ENCODE measurements at regions not wholly inside any gene's neighbourhood (a gene's known extent, or its start where the extent isn't known, plus 50 kb on each side); places are given as distances from the start of the nearest gene placed in this dataset.
"Not testable (repeated sequence)": the region's sequence is repeated elsewhere in the genome, so short reads cannot be mapped to it uniquely, and the experiment has no call there.

DNA sequence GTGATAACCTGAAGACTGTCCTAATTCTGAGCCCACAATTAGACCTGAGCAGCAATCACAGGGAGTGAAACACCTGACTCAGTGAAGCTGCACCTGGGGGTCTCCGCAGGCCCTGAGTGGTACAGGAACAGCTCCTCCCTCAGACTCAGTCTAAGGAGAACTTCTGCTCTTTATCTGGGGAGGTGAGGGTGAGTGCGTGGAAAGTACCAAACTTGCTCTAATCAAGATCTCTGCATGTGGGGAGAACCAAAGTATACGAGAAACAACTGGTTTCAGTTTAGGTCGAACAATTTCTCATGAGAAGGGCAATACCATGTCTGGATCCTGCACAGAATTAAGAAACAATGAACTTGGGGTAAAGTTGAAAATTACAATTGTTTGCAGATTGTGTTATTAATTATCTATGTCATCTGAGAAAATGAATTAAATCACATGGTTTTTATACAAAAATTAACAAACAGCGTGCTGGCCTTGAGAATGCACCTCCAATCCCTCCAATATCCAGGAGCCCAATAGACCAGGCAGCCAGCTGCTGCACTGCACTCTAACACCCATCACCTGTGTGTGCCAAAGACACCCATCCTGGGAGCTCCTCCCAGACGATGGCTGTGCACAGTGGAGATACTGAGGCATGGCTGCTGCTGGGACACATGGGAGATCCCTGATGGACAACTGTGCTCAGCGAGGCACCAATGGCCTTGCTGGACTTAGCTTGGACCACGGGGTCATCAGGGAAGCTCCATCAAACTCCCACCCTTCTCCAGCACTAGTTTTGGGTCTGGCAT is 828.8 kb downstream of the TMEM121 start:
- H3K27me3 ChIP-seq (ENCODE audit: control insufficient read depth in 2 of 2, insufficient read depth in 2 of 2, low read length in 2 of 2); intact Hi-C loops (cut with micrococcal nuclease); H4K20me1 ChIP-seq (replicated peaks; ENCODE audit: control insufficient read depth, extremely low read depth, insufficient read depth, low read length); H2AFZ ChIP-seq (ENCODE audit: low read depth, low read length); dilution Hi-C loops (cut with MboI; ENCODE audit: extremely low pct_ligation_motif_present, low sequenced_read_pairs); POLR2A ChIA-PET; DNase-seq (ENCODE audit: low read depth, low spot score); H3K79me2 ChIP-seq (ENCODE audit: control insufficient read depth, insufficient read depth, low read length); H3K9ac ChIP-seq (replicated peaks; ENCODE audit: extremely low read depth, insufficient read depth, low read length); H3K4me2 ChIP-seq (ENCODE audit: insufficient read depth, low read length); H3K36me3 ChIP-seq (ENCODE audit: control insufficient read depth in 2 of 2, extremely low read depth in 1 of 2, insufficient read depth in 2 of 2, low read length in 2 of 2); H3K27ac ChIP-seq (ENCODE audit: insufficient read depth, low read depth, low read length); H3K9me3 ChIP-seq (replicated peaks; ENCODE audit: control insufficient read depth, insufficient read depth, low read length); CTCF ChIA-PET; BruUV-seq (replicated peaks); H3K4me3 ChIP-seq (replicated peaks in 1 of 3; ENCODE audit: insufficient read depth in 1 of 3, low read depth in 1 of 3, low read length in 3 of 3); H3K4me1 ChIP-seq (ENCODE audit: control insufficient read depth, extremely low read depth, insufficient read depth, low read length); H3K9me1 ChIP-seq (replicated peaks; ENCODE audit: control insufficient read depth, extremely low read depth, insufficient read depth, low read length); FAIRE-seq: not testable (repeated sequence)

DNA sequence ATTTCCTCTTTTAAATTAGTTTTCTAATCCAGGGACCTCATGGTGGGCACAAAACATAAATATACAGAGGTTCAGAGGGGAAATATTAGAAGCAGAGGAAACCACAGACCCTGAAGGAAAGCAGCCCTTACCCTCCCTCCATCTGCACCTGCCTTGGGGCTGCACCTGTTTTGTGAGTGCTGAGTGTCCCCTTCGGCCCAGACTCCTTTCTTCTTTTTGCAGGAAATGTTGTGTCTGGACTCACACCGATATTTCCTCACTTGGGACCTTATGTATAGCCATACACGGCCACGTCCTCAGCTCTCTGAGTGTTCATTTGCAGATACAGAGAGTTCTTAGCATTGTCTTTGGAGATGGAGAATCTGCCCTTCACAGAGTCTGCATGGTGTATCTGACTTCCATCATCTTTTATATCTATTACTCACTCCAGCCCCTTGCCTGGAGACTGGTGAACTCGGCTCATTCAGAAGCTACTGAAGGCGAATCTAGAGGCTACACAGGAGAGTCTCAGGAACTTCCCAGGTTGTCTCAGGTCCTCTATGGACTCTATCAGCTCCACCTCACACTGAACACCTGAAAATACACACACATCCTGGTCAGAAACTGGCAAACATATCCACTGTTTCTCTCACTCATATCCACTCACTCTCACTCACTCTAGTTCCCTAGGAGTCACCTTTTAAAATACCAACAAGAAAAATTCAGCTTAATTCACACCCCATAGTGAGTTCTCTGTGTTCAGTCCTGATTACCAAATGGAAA is 829.7 kb downstream of the TMEM121 start:
- H3K4me2 ChIP-seq (ENCODE audit: insufficient read depth, low read length); H3K9me3 ChIP-seq (replicated peaks; ENCODE audit: control insufficient read depth, insufficient read depth, low read length); DNase-seq (ENCODE audit: low read depth, low spot score); H4K20me1 ChIP-seq (replicated peaks; ENCODE audit: control insufficient read depth, extremely low read depth, insufficient read depth, low read length); H3K4me1 ChIP-seq (ENCODE audit: control insufficient read depth, extremely low read depth, insufficient read depth, low read length); H2AFZ ChIP-seq (ENCODE audit: low read depth, low read length); H3K9me1 ChIP-seq (replicated peaks; ENCODE audit: control insufficient read depth, extremely low read depth, insufficient read depth, low read length); POLR2A ChIA-PET; H3K4me3 ChIP-seq (replicated peaks in 1 of 3; ENCODE audit: insufficient read depth in 1 of 3, low read depth in 1 of 3, low read length in 3 of 3); H3K36me3 ChIP-seq (ENCODE audit: control insufficient read depth in 2 of 2, extremely low read depth in 1 of 2, insufficient read depth in 2 of 2, low read length in 2 of 2); H3K27me3 ChIP-seq (ENCODE audit: control insufficient read depth in 2 of 2, insufficient read depth in 2 of 2, low read length in 2 of 2); H3K9ac ChIP-seq (replicated peaks; ENCODE audit: extremely low read depth, insufficient read depth, low read length); BruUV-seq (replicated peaks); intact Hi-C loops (cut with micrococcal nuclease); FAIRE-seq; H3K79me2 ChIP-seq (ENCODE audit: control insufficient read depth, insufficient read depth, low read length); H3K27ac ChIP-seq (ENCODE audit: insufficient read depth, low read depth, low read length); dilution Hi-C loops (cut with MboI; ENCODE audit: extremely low pct_ligation_motif_present, low sequenced_read_pairs); CTCF ChIA-PET: not testable (repeated sequence)

DNA sequence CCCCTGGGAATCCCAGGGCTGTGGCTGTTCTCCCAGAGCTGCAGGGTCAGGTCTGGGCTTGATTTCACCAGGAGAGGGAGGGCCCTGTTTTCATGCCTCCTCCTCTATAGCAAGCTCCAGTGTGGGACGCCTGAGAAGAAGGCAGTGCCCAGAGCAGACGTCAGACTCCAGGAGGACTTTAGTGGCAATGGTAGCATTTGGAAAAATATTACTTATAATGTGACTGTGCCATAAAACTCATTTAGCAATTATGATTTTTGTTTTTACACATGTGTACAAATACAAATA is 830.2 kb downstream of the TMEM121 start:
- BruUV-seq (replicated peaks); H3K36me3 ChIP-seq (ENCODE audit: control insufficient read depth in 2 of 2, extremely low read depth in 1 of 2, insufficient read depth in 2 of 2, low read length in 2 of 2); H3K4me1 ChIP-seq (ENCODE audit: control insufficient read depth, extremely low read depth, insufficient read depth, low read length); CTCF ChIA-PET; H3K79me2 ChIP-seq (ENCODE audit: control insufficient read depth, insufficient read depth, low read length); H3K4me2 ChIP-seq (ENCODE audit: insufficient read depth, low read length); dilution Hi-C loops (cut with MboI; ENCODE audit: extremely low pct_ligation_motif_present, low sequenced_read_pairs); H3K27me3 ChIP-seq (ENCODE audit: control insufficient read depth in 2 of 2, insufficient read depth in 2 of 2, low read length in 2 of 2); H4K20me1 ChIP-seq (replicated peaks; ENCODE audit: control insufficient read depth, extremely low read depth, insufficient read depth, low read length); H3K27ac ChIP-seq (ENCODE audit: insufficient read depth, low read depth, low read length); H3K4me3 ChIP-seq (replicated peaks in 1 of 3; ENCODE audit: insufficient read depth in 1 of 3, low read depth in 1 of 3, low read length in 3 of 3); FAIRE-seq; POLR2A ChIA-PET; DNase-seq (ENCODE audit: low read depth, low spot score); H3K9ac ChIP-seq (replicated peaks; ENCODE audit: extremely low read depth, insufficient read depth, low read length); H2AFZ ChIP-seq (ENCODE audit: low read depth, low read length); H3K9me3 ChIP-seq (replicated peaks; ENCODE audit: control insufficient read depth, insufficient read depth, low read length); intact Hi-C loops (cut with micrococcal nuclease); H3K9me1 ChIP-seq (replicated peaks; ENCODE audit: control insufficient read depth, extremely low read depth, insufficient read depth, low read length): not testable (repeated sequence)

DNA sequence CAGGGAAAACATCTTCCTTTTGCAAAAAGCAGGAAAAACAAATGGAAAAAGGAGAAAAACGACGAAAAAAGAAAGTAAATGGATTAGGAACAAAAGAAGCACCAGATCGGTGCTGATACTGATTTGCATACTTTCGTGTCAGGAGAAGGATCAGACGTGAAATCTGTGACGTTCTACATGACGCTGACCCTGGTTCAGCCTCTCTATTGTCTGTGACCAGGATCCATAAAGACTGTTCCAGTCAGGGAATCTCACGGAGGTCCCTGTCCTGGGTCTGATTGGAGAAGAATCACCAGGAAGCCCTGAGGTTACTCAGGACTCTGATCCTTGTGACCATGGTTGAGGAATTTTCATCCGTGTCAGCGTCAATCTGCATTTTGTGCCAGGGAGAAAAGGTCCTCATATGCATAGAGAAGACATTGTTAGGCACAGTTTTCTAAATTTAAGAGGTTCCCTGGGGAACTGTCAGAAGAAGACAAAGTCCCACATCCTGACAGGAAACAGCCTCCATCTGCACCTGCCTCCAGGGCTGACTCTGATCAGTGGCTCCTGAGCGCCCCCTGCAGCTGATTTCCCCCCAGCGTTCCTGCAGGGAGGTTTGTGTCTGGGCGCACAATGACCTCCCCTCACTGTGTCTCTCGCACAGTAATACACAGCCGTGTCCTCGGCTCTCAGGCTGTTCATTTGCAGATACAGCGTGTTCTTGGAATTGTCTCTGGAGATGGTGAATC is 832.9 kb downstream of the TMEM121 start:
- BruUV-seq (replicated peaks); H2AFZ ChIP-seq (ENCODE audit: low read depth, low read length); CTCF ChIA-PET; DNase-seq (ENCODE audit: low read depth, low spot score); H3K79me2 ChIP-seq (ENCODE audit: control insufficient read depth, insufficient read depth, low read length); H3K9me3 ChIP-seq (replicated peaks; ENCODE audit: control insufficient read depth, insufficient read depth, low read length); intact Hi-C loops (cut with micrococcal nuclease); H4K20me1 ChIP-seq (replicated peaks; ENCODE audit: control insufficient read depth, extremely low read depth, insufficient read depth, low read length); dilution Hi-C loops (cut with MboI; ENCODE audit: extremely low pct_ligation_motif_present, low sequenced_read_pairs); H3K4me2 ChIP-seq (ENCODE audit: insufficient read depth, low read length); H3K27me3 ChIP-seq (ENCODE audit: control insufficient read depth in 2 of 2, insufficient read depth in 2 of 2, low read length in 2 of 2); H3K36me3 ChIP-seq (ENCODE audit: control insufficient read depth in 2 of 2, extremely low read depth in 1 of 2, insufficient read depth in 2 of 2, low read length in 2 of 2); H3K4me3 ChIP-seq (replicated peaks in 1 of 3; ENCODE audit: insufficient read depth in 1 of 3, low read depth in 1 of 3, low read length in 3 of 3); H3K9me1 ChIP-seq (replicated peaks; ENCODE audit: control insufficient read depth, extremely low read depth, insufficient read depth, low read length); POLR2A ChIA-PET; H3K4me1 ChIP-seq (ENCODE audit: control insufficient read depth, extremely low read depth, insufficient read depth, low read length); H3K27ac ChIP-seq (ENCODE audit: insufficient read depth, low read depth, low read length); H3K9ac ChIP-seq (replicated peaks; ENCODE audit: extremely low read depth, insufficient read depth, low read length): not testable (repeated sequence)
- peak; percentile 40 for FAIRE-seq

All from endothelial cell of umbilical vein (primary cell).